ENCODE measurements at regions not wholly inside any gene's neighbourhood (a gene's known extent, or its start where the extent isn't known, plus 50 kb on each side); places are given as distances from the start of the nearest gene placed in this dataset.

DNA sequence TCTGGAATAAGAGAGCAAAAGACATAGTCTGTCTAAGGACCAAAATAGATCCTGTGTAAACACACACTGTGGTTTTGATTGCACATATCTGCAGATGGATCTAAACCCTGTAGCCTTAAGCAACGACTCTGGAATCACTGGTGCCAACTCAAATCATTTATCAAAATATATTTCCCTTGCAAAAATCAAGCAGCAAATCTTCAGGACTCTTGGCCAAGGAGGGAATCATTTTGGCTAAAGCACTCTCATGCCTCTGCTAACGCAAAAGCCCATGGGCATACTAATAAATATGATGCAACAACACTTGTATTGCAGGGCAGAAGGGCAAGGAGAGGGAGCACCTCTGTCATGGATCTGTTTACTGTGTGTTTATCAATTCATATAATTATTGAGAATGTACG lies 155.4 kb upstream of the DUSP10 start:
- TF ChIP-seq, protein P1, sequence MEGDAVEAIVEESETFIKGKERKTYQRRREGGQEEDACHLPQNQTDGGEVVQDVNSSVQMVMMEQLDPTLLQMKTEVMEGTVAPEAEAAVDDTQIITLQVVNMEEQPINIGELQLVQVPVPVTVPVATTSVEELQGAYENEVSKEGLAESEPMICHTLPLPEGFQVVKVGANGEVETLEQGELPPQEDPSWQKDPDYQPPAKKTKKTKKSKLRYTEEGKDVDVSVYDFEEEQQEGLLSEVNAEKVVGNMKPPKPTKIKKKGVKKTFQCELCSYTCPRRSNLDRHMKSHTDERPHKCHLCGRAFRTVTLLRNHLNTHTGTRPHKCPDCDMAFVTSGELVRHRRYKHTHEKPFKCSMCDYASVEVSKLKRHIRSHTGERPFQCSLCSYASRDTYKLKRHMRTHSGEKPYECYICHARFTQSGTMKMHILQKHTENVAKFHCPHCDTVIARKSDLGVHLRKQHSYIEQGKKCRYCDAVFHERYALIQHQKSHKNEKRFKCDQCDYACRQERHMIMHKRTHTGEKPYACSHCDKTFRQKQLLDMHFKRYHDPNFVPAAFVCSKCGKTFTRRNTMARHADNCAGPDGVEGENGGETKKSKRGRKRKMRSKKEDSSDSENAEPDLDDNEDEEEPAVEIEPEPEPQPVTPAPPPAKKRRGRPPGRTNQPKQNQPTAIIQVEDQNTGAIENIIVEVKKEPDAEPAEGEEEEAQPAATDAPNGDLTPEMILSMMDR (IDR thresholded peaks at IDR 0.05) = no peak
- TF ChIP-seq POLR2A (IDR thresholded peaks at IDR 0.05) = no peak

Measured in uterus (tissue), 2 donors.